Smooth muscle cell (in vitro differentiated cells): ENCODE measurements at regions not wholly inside any gene's neighbourhood (a gene's known extent, or its start where the extent isn't known, plus 50 kb on each side); places are given as distances from the start of the nearest gene placed in this dataset.

Experiments
- DNase-seq: peaks from one replicate; lab custom pipeline; 2025; ENCODE audit not compliant: unreplicated experiment; lab: John Stamatoyannopoulos, UW
- H2AFZ ChIP-seq: fragments of 200-600 bp; sonication (generic); 2 replicates; pipeline ENCODE4 v1.6.0; 2016; ENCODE audit warnings: antibody characterized with exemption, low read depth, mild to moderate bottlenecking
- H3F3A ChIP-seq: fragments of 200-600 bp; sonication (generic); 2 replicates; pipeline ENCODE4 v1.6.0; 2017; ENCODE audit warnings: antibody characterized with exemption, low read depth
- H3K27ac ChIP-seq: fragments of 200-600 bp; sonication (generic); 2 replicates; pipeline ENCODE4 v1.5.1; 2016; ENCODE audit warnings: low read depth, mild to moderate bottlenecking
- H3K27me3 ChIP-seq: fragments of 200-600 bp; sonication (generic); 2 replicates; pipeline ENCODE4 v1.6.1; 2016; ENCODE audit warnings: low read depth, mild to moderate bottlenecking
- H3K36me3 ChIP-seq: fragments of 200-600 bp; sonication (generic); 2 replicates; pipeline ENCODE4 v1.5.1; 2016; ENCODE audit warnings: low read depth
- H3K4me1 ChIP-seq: fragments of 200-600 bp; sonication (generic); 2 replicates; pipeline ENCODE4 v1.5.1; 2016; ENCODE audit warnings: low read depth
- H3K4me2 ChIP-seq: fragments of 200-600 bp; sonication (generic); 2 replicates; pipeline ENCODE4 v1.6.0; 2016; ENCODE audit warnings: mild to moderate bottlenecking
- H3K4me3 ChIP-seq: fragments of 200-600 bp; sonication (generic); 2 replicates; pipeline ENCODE4 v1.5.1; 2016; ENCODE audit warnings: mild to moderate bottlenecking
- H3K79me2 ChIP-seq: fragments of 200-600 bp; sonication (generic); 2 replicates; pipeline ENCODE4 v1.6.0; 2016; ENCODE audit warnings: low read depth, mild to moderate bottlenecking
- H3K9ac ChIP-seq: fragments of 200-600 bp; sonication (generic); 2 replicates; pipeline ENCODE4 v1.6.0; 2016; ENCODE audit warnings: low read depth
- H3K9me3 ChIP-seq: fragments of 200-600 bp; sonication (generic); replicated peaks from 2 replicates; pipeline ENCODE4 v1.5.1; 2016; ENCODE audit warnings: low read depth
- H4K20me1 ChIP-seq: fragments of 200-600 bp; sonication (generic); 2 replicates; pipeline ENCODE4 v1.6.0; 2016; ENCODE audit warnings: low read depth
- WGBS: methylation state at CpG from one replicate; pipeline ENCODE4 v1.1.7; 2016; ENCODE audit warnings: low lambda C conversion rate; 5-methylcytosine and 5-hydroxymethylcytosine counted together
- TF ChIP-seq, protein P1 (sequence below): fragments of 200-600 bp; sonication (generic); IDR thresholded peaks from 2 replicates; pipeline ENCODE4 v1.5.1; 2017; ENCODE audit warnings: borderline replicate concordance, mild to moderate bottlenecking, antibody characterized with exemption; ENCODE audit not compliant: insufficient read depth, poor library complexity, severe bottlenecking

GRCh38 chr7:68311958-68312357 is 1286.3 kb upstream of the AUTS2 start:
- Histone ChIP-seq H3K27ac (no peak overlapping the region), H3K9ac (no peak overlapping the region)
- WGBS = 91% methylated on average over 6 of the region's 6 CpGs

GRCh38 chr7:68313806-68314205 is 1284.5 kb upstream of the AUTS2 start:
- H3K79me2 ChIP-seq = no peaks in the 10 kb centered on the region
- no peak overlapping the region for H3K9ac ChIP-seq
- H3K4me1 ChIP-seq = no peaks in the 10 kb centered on the region
- TF ChIP-seq, protein P1, sequence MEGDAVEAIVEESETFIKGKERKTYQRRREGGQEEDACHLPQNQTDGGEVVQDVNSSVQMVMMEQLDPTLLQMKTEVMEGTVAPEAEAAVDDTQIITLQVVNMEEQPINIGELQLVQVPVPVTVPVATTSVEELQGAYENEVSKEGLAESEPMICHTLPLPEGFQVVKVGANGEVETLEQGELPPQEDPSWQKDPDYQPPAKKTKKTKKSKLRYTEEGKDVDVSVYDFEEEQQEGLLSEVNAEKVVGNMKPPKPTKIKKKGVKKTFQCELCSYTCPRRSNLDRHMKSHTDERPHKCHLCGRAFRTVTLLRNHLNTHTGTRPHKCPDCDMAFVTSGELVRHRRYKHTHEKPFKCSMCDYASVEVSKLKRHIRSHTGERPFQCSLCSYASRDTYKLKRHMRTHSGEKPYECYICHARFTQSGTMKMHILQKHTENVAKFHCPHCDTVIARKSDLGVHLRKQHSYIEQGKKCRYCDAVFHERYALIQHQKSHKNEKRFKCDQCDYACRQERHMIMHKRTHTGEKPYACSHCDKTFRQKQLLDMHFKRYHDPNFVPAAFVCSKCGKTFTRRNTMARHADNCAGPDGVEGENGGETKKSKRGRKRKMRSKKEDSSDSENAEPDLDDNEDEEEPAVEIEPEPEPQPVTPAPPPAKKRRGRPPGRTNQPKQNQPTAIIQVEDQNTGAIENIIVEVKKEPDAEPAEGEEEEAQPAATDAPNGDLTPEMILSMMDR = no peak
- H2AFZ ChIP-seq = no peak overlapping the region
- no peak overlapping the region for H3K4me2 ChIP-seq
- no peaks in the 10 kb centered on the region for H3K36me3 ChIP-seq
- WGBS = 89% methylated on average over 4 of the region's 4 CpGs
- peaks cover 4% of the 10 kb centered on the region for H3K27me3 ChIP-seq
- no peak overlapping the region for H3K4me3 ChIP-seq
- H4K20me1 ChIP-seq = no peaks in the 10 kb centered on the region
- no peaks in the 10 kb centered on the region for H3K9me3 ChIP-seq
- no peaks in the 10 kb centered on the region for H3F3A ChIP-seq
- DNase-seq = no peak
- no peak overlapping the region for H3K27ac ChIP-seq

More at GRCh38 chr7:68311958-68312357, 1286.3 kb upstream of the AUTS2 start:
- Histone ChIP-seq H3K79me2 (no peaks in the 10 kb centered on the region), H3K4me2 (no peak overlapping the region), H3F3A (no peaks in the 10 kb centered on the region), H3K4me1 (no peaks in the 10 kb centered on the region), H3K4me3 (no peak overlapping the region), H4K20me1 (no peaks in the 10 kb centered on the region), H3K9me3 (no peaks in the 10 kb centered on the region), H2AFZ (no peak overlapping the region), H3K36me3 (no peaks in the 10 kb centered on the region), H3K27me3 (peaks cover 4% of the 10 kb centered on the region)
- TF ChIP-seq, protein P1 = no peak
- DNase-seq = no peak

GRCh38 chr7:68314208-68314607 is 1284.1 kb upstream of the AUTS2 start:
- 82% methylated on average over 8 of the region's 8 CpGs for WGBS

DNA sequence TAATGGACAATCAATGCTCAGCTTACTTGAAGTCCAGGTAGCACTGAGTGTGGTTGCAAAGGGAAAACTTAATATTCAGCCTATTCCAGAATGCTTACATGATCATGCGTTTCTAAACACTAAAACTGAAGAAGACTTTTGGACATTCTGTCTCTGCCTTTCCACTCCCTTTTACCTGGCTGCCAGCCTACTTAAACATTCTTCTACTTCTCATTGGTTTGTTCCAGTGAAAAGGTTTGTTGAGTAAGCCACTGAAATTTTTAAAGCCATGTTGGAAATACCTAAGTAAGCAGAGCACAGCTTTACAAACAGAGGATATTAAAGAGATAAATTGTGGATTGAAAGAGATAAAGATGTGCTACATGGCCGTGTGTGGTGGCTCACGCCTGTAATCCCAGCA is 1280.8 kb upstream of the AUTS2 start:
- Histone ChIP-seq H3K27me3 (peaks cover 4% of the 10 kb centered on the region), H4K20me1 (no peaks in the 10 kb centered on the region), H3K9ac (no peak overlapping the region), H3K9me3 (no peaks in the 10 kb centered on the region), H3K36me3 (no peaks in the 10 kb centered on the region), H3K4me3 (no peak overlapping the region), H3F3A (peaks cover 4% of the 10 kb centered on the region), H3K27ac (no peak overlapping the region), H3K4me1 (peaks cover 8% of the 10 kb centered on the region), H3K79me2 (no peaks in the 10 kb centered on the region), H2AFZ (no peak overlapping the region), H3K4me2 (no peak overlapping the region)
- 88% methylated on average over 3 of the region's 3 CpGs for WGBS
- no peak for DNase-seq
- TF ChIP-seq, protein P1 = no peak

More at GRCh38 chr7:68314208-68314607, 1284.1 kb upstream of the AUTS2 start:
- H3K79me2 ChIP-seq = no peaks in the 10 kb centered on the region
- no peak overlapping the region for H3K4me3 ChIP-seq
- no peak overlapping the region for H2AFZ ChIP-seq
- no peak overlapping the region for H3K4me2 ChIP-seq
- H3K9me3 ChIP-seq = no peaks in the 10 kb centered on the region
- TF ChIP-seq, protein P1 = no peak
- H3K27ac ChIP-seq = no peak overlapping the region
- no peak for DNase-seq
- no peaks in the 10 kb centered on the region for H4K20me1 ChIP-seq
- no peaks in the 10 kb centered on the region for H3F3A ChIP-seq
- H3K9ac ChIP-seq = no peak overlapping the region
- H3K4me1 ChIP-seq = no peaks in the 10 kb centered on the region
- H3K36me3 ChIP-seq = no peaks in the 10 kb centered on the region
- peaks cover 4% of the 10 kb centered on the region for H3K27me3 ChIP-seq
